Neural crest cell (in vitro differentiated cells): ENCODE measurements at regions not wholly inside any gene's neighbourhood (a gene's known extent, or its start where the extent isn't known, plus 50 kb on each side); places are given as distances from the start of the nearest gene placed in this dataset.

Source experiments
- DNase-seq: peaks from one replicate; pipeline ENCODE4 v3.0.0; 2021; ENCODE audit warnings: low read depth, mixed read lengths, low spot score
- H3K27ac Mint-ChIP-seq: one replicate; pipeline ENCODE4 v1.8.0; 2021; ENCODE audit warnings: mild to moderate bottlenecking, mixed read lengths; ENCODE audit not compliant: unreplicated experiment
- H3K27me3 Mint-ChIP-seq: 2 replicates; pipeline ENCODE4 v1.8.0; 2021; ENCODE audit warnings: low read depth, mild to moderate bottlenecking, mixed read lengths
- H3K36me3 Mint-ChIP-seq: 2 replicates; pipeline ENCODE4 v1.8.0; 2021; ENCODE audit warnings: low read depth, mild to moderate bottlenecking, mixed read lengths
- H3K4me1 Mint-ChIP-seq: 2 replicates; pipeline ENCODE4 v1.8.0; 2021; ENCODE audit warnings: mixed read lengths
- H3K4me3 Mint-ChIP-seq: one replicate; pipeline ENCODE4 v1.8.0; 2021; ENCODE audit warnings: mild to moderate bottlenecking, mixed read lengths
- H3K9me3 Mint-ChIP-seq: 2 replicates; pipeline ENCODE4 v1.8.0; 2021; ENCODE audit warnings: mixed read lengths
- CTCF ChIP-seq: fragments of 200-600 bp; sonication (generic); conservative IDR thresholded peaks from 2 replicates; pipeline ENCODE4 v1.5.0; 2021; ENCODE audit warnings: antibody characterized with exemption, mild to moderate bottlenecking

DNA sequence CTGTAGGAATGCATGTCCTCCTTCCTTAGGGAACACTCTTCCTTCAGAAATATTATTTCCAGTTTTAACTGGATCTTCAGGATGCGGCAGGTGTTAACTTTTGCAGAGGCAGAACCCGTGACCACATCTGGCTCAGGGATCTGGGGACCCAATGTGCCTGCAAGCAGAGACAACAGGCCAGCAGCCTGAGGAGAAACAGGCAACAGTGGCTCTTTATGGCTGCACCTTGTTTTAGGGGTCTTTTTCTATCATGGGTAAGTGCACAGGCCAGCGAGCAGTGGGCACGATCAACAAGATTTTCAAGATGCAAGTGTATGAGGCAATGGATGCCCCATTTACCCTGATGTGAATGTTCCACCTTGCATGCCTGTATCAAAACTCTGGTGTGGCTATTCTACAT lies 497.5 kb upstream of the KLF6 start:
- H3K27me3 Mint-ChIP-seq = no peaks in the 10 kb centered on the region
- no peak overlapping the region for H3K27ac Mint-ChIP-seq
- no peak for TF ChIP-seq CTCF
- peaks cover 31% of the 10 kb centered on the region for H3K4me1 Mint-ChIP-seq
- no peaks in the 10 kb centered on the region for H3K36me3 Mint-ChIP-seq
- no peaks in the 10 kb centered on the region for H3K9me3 Mint-ChIP-seq
- DNase-seq = no peak
- H3K4me3 Mint-ChIP-seq = no peak overlapping the region

- H3K4me1 Mint-ChIP-seq = peaks cover 31% of the 10 kb centered on the region
- TF ChIP-seq CTCF = no peak
- no peak overlapping the region for H3K27ac Mint-ChIP-seq
- no peaks in the 10 kb centered on the region for H3K9me3 Mint-ChIP-seq
- H3K36me3 Mint-ChIP-seq = no peaks in the 10 kb centered on the region
- DNase-seq = no peak
- H3K4me3 Mint-ChIP-seq = no peak overlapping the region
- no peaks in the 10 kb centered on the region for H3K27me3 Mint-ChIP-seq
Observed at GRCh38 chr10:4281190-4281825, 496.3 kb upstream of the KLF6 start.

- Mint-ChIP-seq H3K36me3 (no peaks in the 10 kb centered on the region), H3K27me3 (no peaks in the 10 kb centered on the region), H3K4me3 (no peak overlapping the region), H3K27ac (peak overlapping the region; percentile 54), H3K9me3 (no peaks in the 10 kb centered on the region), H3K4me1 (peaks cover 31% of the 10 kb centered on the region)
- TF ChIP-seq CTCF = no peak
- no peak for DNase-seq
Observed at GRCh38 chr10:4280461-4281189, 495.6 kb upstream of the KLF6 start.

GRCh38 chr10:4279655-4280054 lies 494.6 kb upstream of the KLF6 start:
- Mint-ChIP-seq H3K27me3 (no peaks in the 10 kb centered on the region), H3K27ac (peak overlapping the region; percentile 6), H3K4me3 (no peak overlapping the region), H3K9me3 (no peaks in the 10 kb centered on the region), H3K36me3 (no peaks in the 10 kb centered on the region), H3K4me1 (peaks cover 31% of the 10 kb centered on the region)
- DNase-seq = no peak
- no peak for TF ChIP-seq CTCF

GRCh38 chr10:4278186-4278585 lies 493.2 kb upstream of the KLF6 start:
- Mint-ChIP-seq H3K9me3 (peaks cover 3% of the 10 kb centered on the region), H3K4me3 (no peak overlapping the region), H3K27ac (no peak overlapping the region), H3K4me1 (peaks cover 20% of the 10 kb centered on the region), H3K27me3 (no peaks in the 10 kb centered on the region), H3K36me3 (no peaks in the 10 kb centered on the region)
- DNase-seq = no peak
- no peak for TF ChIP-seq CTCF
